Uterus (tissue), 2 donors: ENCODE measurements at regions not wholly inside any gene's neighbourhood (a gene's known extent, or its start where the extent isn't known, plus 50 kb on each side); places are given as distances from the start of the nearest gene placed in this dataset.
"Not testable (repeated sequence)": the region's sequence is repeated elsewhere in the genome, so short reads cannot be mapped to it uniquely, and the experiment has no call there.

Source experiments
- CTCF ChIP-seq, 4 experiments: fragments of 200-600 bp in 2 of 4; fragments of 450-650 bp in 2 of 4; sonication (generic) in 2 of 4; IDR thresholded peaks; one replicate each; pipeline ENCODE4 v1.5.1; 2016 to 2019; ENCODE audit warnings: antibody characterized with exemption in 4 of 4, mild to moderate bottlenecking in 2 of 4, moderate library complexity in 1 of 4
- POLR2A ChIP-seq, 2 donors: fragments of 450-650 bp; IDR thresholded peaks; one replicate each; pipeline ENCODE4 v1.6.1; 2016; ENCODE audit warnings: antibody characterized with exemption in 2 of 2, mild to moderate bottlenecking in 1 of 2, moderate library complexity in 1 of 2

- TF ChIP-seq CTCF, POLR2A (IDR thresholded peaks at IDR 0.05): not testable (repeated sequence)
Observed at GRCh38 chr6:114805426-114805825, 462.6 kb upstream of the HS3ST5 start.
